ENCODE measurements at regions not wholly inside any gene's neighbourhood (a gene's known extent, or its start where the extent isn't known, plus 50 kb on each side); places are given as distances from the start of the nearest gene placed in this dataset.
"Not testable (repeated sequence)": the region's sequence is repeated elsewhere in the genome, so short reads cannot be mapped to it uniquely, and the experiment has no call there.

- Histone ChIP-seq H3K9me3 (ENCODE audit: insufficient read depth, low read length) (peaks cover 4% of the 10 kb centered on the region; the same call in 1 of the 2 replicates), H3K27ac (ENCODE audit: low read depth, low read length) (no peak overlapping the region), H3K9ac (ENCODE audit: low read length) (no peak overlapping the region), H3K9me2 (replicated peaks; ENCODE audit: insufficient read depth, low read length) (no peaks in the 10 kb centered on the region), H2AFZ (ENCODE audit: low read depth, low read length, severe bottlenecking) (no peak overlapping the region), H3K27me3 (ENCODE audit: low read length) (no peaks in the 10 kb centered on the region), H3K79me2 (ENCODE audit: insufficient read depth, low read length) (no peaks in the 10 kb centered on the region), H3K36me3 (ENCODE audit: low read length) (no peaks in the 10 kb centered on the region), H3K4me2 (ENCODE audit: low read depth, low read length, poor library complexity, severe bottlenecking) (no peak overlapping the region), H4K20me1 (ENCODE audit: low read depth, low read length) (no peaks in the 10 kb centered on the region), H3K4me3 (ENCODE audit: insufficient read depth, low read length, poor library complexity, severe bottlenecking) (no peak overlapping the region), H3F3A (ENCODE audit: insufficient read depth) (peaks cover 9% of the 10 kb centered on the region; the same call in 1 of the 2 replicates)
- TF ChIP-seq EZH2phosphoT487 (conservative IDR thresholded peaks at IDR 0.05; ENCODE audit: low read length) (no peak), CTCF (IDR thresholded peaks at IDR 0.05; ENCODE audit: insufficient read depth, low read length, poor library complexity, severe bottlenecking) (no peak)
These were observed 66.0 kb upstream of the ACYP2 start for GRCh38 chr2:54049365-54049764.

- not testable (repeated sequence) for H3K4me2 ChIP-seq (ENCODE audit: low read depth, low read length, poor library complexity, severe bottlenecking); H3K4me3 ChIP-seq (ENCODE audit: insufficient read depth, low read length, poor library complexity, severe bottlenecking); H3K9ac ChIP-seq (ENCODE audit: low read length); H3K27me3 ChIP-seq (ENCODE audit: low read length); H3K9me3 ChIP-seq (ENCODE audit: insufficient read depth, low read length); H3K79me2 ChIP-seq (ENCODE audit: insufficient read depth, low read length); H3F3A ChIP-seq (ENCODE audit: insufficient read depth); H3K27ac ChIP-seq (ENCODE audit: low read depth, low read length); H4K20me1 ChIP-seq (ENCODE audit: low read depth, low read length); H3K36me3 ChIP-seq (ENCODE audit: low read length); H2AFZ ChIP-seq (ENCODE audit: low read depth, low read length, severe bottlenecking); H3K9me2 ChIP-seq (replicated peaks; ENCODE audit: insufficient read depth, low read length)
These were observed 66.5 kb upstream of the ACYP2 start for GRCh38 chr2:54048896-54049295.

- Histone ChIP-seq H3K4me2 (ENCODE audit: low read depth, low read length, poor library complexity, severe bottlenecking) (no peak overlapping the region), H3F3A (ENCODE audit: insufficient read depth) (no peaks in the 10 kb centered on the region), H4K20me1 (ENCODE audit: low read depth, low read length) (no peaks in the 10 kb centered on the region), H3K27ac (ENCODE audit: low read depth, low read length) (no peak overlapping the region), H3K79me2 (ENCODE audit: insufficient read depth, low read length) (no peaks in the 10 kb centered on the region), H3K9me3 (ENCODE audit: insufficient read depth, low read length) (peaks cover 4% of the 10 kb centered on the region; the same call in 1 of the 2 replicates), H3K4me3 (ENCODE audit: insufficient read depth, low read length, poor library complexity, severe bottlenecking) (no peak overlapping the region), H3K36me3 (ENCODE audit: low read length) (no peaks in the 10 kb centered on the region), H3K27me3 (ENCODE audit: low read length) (no peaks in the 10 kb centered on the region), H3K9ac (ENCODE audit: low read length) (no peak overlapping the region), H3K9me2 (replicated peaks; ENCODE audit: insufficient read depth, low read length) (no peaks in the 10 kb centered on the region), H2AFZ (ENCODE audit: low read depth, low read length, severe bottlenecking) (no peak overlapping the region)
- TF ChIP-seq CTCF (IDR thresholded peaks at IDR 0.05; ENCODE audit: insufficient read depth, low read length, poor library complexity, severe bottlenecking) (no peak), EZH2phosphoT487 (conservative IDR thresholded peaks at IDR 0.05; ENCODE audit: low read length) (no peak)
These were observed 67.2 kb upstream of the ACYP2 start for GRCh38 chr2:54048117-54048785.

GRCh38 chr2:54047658-54048057 lies 67.8 kb upstream of the ACYP2 start:
- TF ChIP-seq EZH2phosphoT487 (conservative IDR thresholded peaks at IDR 0.05; ENCODE audit: low read length), result no peak
- TF ChIP-seq CTCF (IDR thresholded peaks at IDR 0.05; ENCODE audit: insufficient read depth, low read length, poor library complexity, severe bottlenecking), result no peak
- H3K4me3 ChIP-seq (ENCODE audit: insufficient read depth, low read length, poor library complexity, severe bottlenecking), result no peak overlapping the region
- no peak overlapping the region for H3K4me2 ChIP-seq (ENCODE audit: low read depth, low read length, poor library complexity, severe bottlenecking)
- H3K9ac ChIP-seq (ENCODE audit: low read length), result no peak overlapping the region
- no peak overlapping the region for H3K27ac ChIP-seq (ENCODE audit: low read depth, low read length)
- H3K79me2 ChIP-seq (ENCODE audit: insufficient read depth, low read length), result no peaks in the 10 kb centered on the region
- no peaks in the 10 kb centered on the region for H3F3A ChIP-seq (ENCODE audit: insufficient read depth)
- no peaks in the 10 kb centered on the region for H4K20me1 ChIP-seq (ENCODE audit: low read depth, low read length)
- no peaks in the 10 kb centered on the region for H3K27me3 ChIP-seq (ENCODE audit: low read length)
- H3K36me3 ChIP-seq (ENCODE audit: low read length), result no peaks in the 10 kb centered on the region
- H3K9me3 ChIP-seq (ENCODE audit: insufficient read depth, low read length), result peaks cover 4% of the 10 kb centered on the region; the same call in 1 of the 2 replicates
- no peaks in the 10 kb centered on the region for H3K9me2 ChIP-seq (replicated peaks; ENCODE audit: insufficient read depth, low read length)
- no peak overlapping the region for H2AFZ ChIP-seq (ENCODE audit: low read depth, low read length, severe bottlenecking)

Data from SU-DHL-6 (cell line).